A549 (cell line): ENCODE measurements at regions not wholly inside any gene's neighbourhood (a gene's known extent, or its start where the extent isn't known, plus 50 kb on each side); places are given as distances from the start of the nearest gene placed in this dataset.

Source experiments
- BCL3 ChIP-seq: fragments of >200 bp; sonication (Bioruptor Twin); formaldehyde crosslinking; IDR thresholded peaks from 3 replicates; pipeline ENCODE4 v1.6.1; 2016
- CHD2 ChIP-seq: fragments of 150-350 bp; IDR thresholded peaks from 2 replicates; pipeline ENCODE4 v1.6.1; 2014; ENCODE audit warnings: low read length; ENCODE audit not compliant: partially characterized antibody
- CTCF ChIP-seq: fragments of >200 bp; sonication (Bioruptor Twin); formaldehyde crosslinking; IDR thresholded peaks from 3 replicates; pipeline ENCODE4 v1.5.1; 2016
- ELK1 ChIP-seq: fragments of 150-350 bp; IDR thresholded peaks from 2 replicates; pipeline ENCODE4 v1.6.1; 2014; ENCODE audit warnings: low read depth, mild to moderate bottlenecking, low read length
- EP300 ChIP-seq, 2 experiments: fragments of >200 bp; sonication (Bioruptor Twin); formaldehyde crosslinking; IDR thresholded peaks; 2 replicates in 1 of 2; 3 replicates in 1 of 2; pipeline ENCODE4 v1.6.1; 2016 to 2017
- FOSL2 ChIP-seq, 2 experiments: fragments of 450-650 bp in 1 of 2; fragments of >200 bp in 1 of 2; sonication (Bioruptor Twin) in 1 of 2; formaldehyde crosslinking; IDR thresholded peaks; 2 replicates each; pipeline versions ENCODE4 v1.5.0 to v1.6.1; 2016 to 2020; ENCODE audit warnings: mild to moderate bottlenecking in 1 of 2, moderate library complexity in 1 of 2
- JUN ChIP-seq, 2 experiments: fragments of >200 bp; sonication (Bioruptor Twin); formaldehyde crosslinking; IDR thresholded peaks; 2 replicates in 1 of 2; 3 replicates in 1 of 2; pipeline ENCODE4 v1.6.1; 2016 to 2017
- MAX ChIP-seq: IDR thresholded peaks from 2 replicates; pipeline ENCODE4 v1.6.1; 2012
- POLR2A ChIP-seq: IDR thresholded peaks from 2 replicates; pipeline ENCODE4 v1.6.1; 2012; ENCODE audit warnings: mild to moderate bottlenecking, low read length
- RFX5 ChIP-seq: fragments of 450-650 bp; IDR thresholded peaks from 2 replicates; pipeline ENCODE4 v1.7.1; 2014; ENCODE audit warnings: antibody characterized with exemption, mild to moderate bottlenecking, moderate library complexity
- USF2 ChIP-seq: fragments of 450-650 bp; IDR thresholded peaks from 2 replicates; pipeline ENCODE4 v1.6.1; 2014; ENCODE audit warnings: antibody characterized with exemption

GRCh38 chr12:40559865-40560264 is 132.4 kb upstream of the CNTN1 start:
- no peak for TF ChIP-seq CTCF
- no peak for TF ChIP-seq EP300 (IDR thresholded peaks at IDR 0.05)
- no peak for TF ChIP-seq BCL3
- TF ChIP-seq POLR2A: no peak
- no peak for TF ChIP-seq JUN (IDR thresholded peaks at IDR 0.05)
- no peak for TF ChIP-seq MAX
- TF ChIP-seq RFX5: no peak
- no peak for TF ChIP-seq FOSL2 (IDR thresholded peaks at IDR 0.05)
- TF ChIP-seq FOSL2 (CRISPR knock-in tag; IDR thresholded peaks at IDR 0.05): no peak
- TF ChIP-seq ELK1: no peak
- no peak for TF ChIP-seq CHD2
- no peak for TF ChIP-seq USF2
